Left lung (tissue), 4 donors: ENCODE measurements at regions not wholly inside any gene's neighbourhood (a gene's known extent, or its start where the extent isn't known, plus 50 kb on each side); places are given as distances from the start of the nearest gene placed in this dataset.

Source experiments
- ATAC-seq: fragments of 200-7000 bp; cut with Tn5 transposase; one replicate; pipeline ENCODE4 v1.9.1; 2020; ENCODE audit warnings: moderate library complexity
- DNase-seq, 4 donors: peaks; one replicate each; pipeline ENCODE4 v3.0.0-alpha.2; 2013 to 2020
- H3K27ac ChIP-seq, 2 donors: fragments of 200-600 bp; sonication (generic) in 1 of 2; one replicate each; pipeline versions ENCODE4 v1.5.0 to v1.8.0; 2020 to 2021
- H3K27me3 ChIP-seq, 2 donors: fragments of 200-600 bp; sonication (generic) in 1 of 2; one replicate each; pipeline versions ENCODE4 v1.5.0 to v1.8.0; 2020 to 2021
- H3K36me3 ChIP-seq, 2 donors: fragments of 200-600 bp; sonication (generic) in 1 of 2; one replicate each; pipeline versions ENCODE4 v1.5.0 to v1.8.0; 2020 to 2021
- H3K4me1 ChIP-seq, 2 donors: fragments of 200-600 bp; one replicate each; pipeline ENCODE4 v1.8.0; 2021
- H3K4me3 ChIP-seq, 2 donors: fragments of 200-600 bp; sonication (generic) in 1 of 2; one replicate each; pipeline versions ENCODE4 v1.5.0 to v1.8.0; 2020 to 2021; ENCODE audit warnings: mild to moderate bottlenecking in 1 of 2
- H3K9me3 ChIP-seq, 2 donors: fragments of 200-600 bp; sonication (generic) in 1 of 2; one replicate each; pipeline versions ENCODE4 v1.5.0 to v1.8.0; 2020 to 2021
- intact Hi-C, 2 donors: fragments of 100-400 bp; cut with DNase I; formaldehyde crosslinking; loops; one replicate each; pipeline versions ENCODE4 v1.11.2 to v1.14.2; 2022
- TF ChIP-seq, protein P1 (sequence below), 2 donors: fragments of 200-600 bp; sonication (generic) in 1 of 2; IDR thresholded peaks; one replicate each; pipeline versions ENCODE4 v1.5.0 to v1.8.0; 2021; ENCODE audit warnings: antibody characterized with exemption in 2 of 2
- donor health status: DM: no; HTN: yes; CAD: no.
- donor health status: DM: no; HTN: no; CAD: no.

DNA sequence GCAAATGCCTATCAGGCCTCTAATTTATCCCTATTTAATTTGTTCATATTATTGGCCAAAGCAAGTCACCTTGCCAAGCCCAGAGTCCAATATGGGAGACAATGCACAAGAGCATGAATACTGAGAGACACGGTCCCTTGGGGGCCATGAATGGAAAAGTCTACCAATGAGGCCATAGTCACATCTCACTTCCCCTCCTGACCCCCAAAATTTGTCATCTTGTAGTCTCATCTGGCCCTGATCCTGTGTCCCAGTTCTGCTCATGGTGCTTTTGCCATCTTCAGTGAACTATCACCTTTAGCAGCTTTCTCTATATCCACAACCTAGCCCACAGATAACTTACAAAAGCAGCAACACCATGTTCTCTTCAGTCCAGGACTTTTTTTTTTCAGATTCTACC lies 302.7 kb upstream of the MGAT5 start:
- TF ChIP-seq, protein P1, sequence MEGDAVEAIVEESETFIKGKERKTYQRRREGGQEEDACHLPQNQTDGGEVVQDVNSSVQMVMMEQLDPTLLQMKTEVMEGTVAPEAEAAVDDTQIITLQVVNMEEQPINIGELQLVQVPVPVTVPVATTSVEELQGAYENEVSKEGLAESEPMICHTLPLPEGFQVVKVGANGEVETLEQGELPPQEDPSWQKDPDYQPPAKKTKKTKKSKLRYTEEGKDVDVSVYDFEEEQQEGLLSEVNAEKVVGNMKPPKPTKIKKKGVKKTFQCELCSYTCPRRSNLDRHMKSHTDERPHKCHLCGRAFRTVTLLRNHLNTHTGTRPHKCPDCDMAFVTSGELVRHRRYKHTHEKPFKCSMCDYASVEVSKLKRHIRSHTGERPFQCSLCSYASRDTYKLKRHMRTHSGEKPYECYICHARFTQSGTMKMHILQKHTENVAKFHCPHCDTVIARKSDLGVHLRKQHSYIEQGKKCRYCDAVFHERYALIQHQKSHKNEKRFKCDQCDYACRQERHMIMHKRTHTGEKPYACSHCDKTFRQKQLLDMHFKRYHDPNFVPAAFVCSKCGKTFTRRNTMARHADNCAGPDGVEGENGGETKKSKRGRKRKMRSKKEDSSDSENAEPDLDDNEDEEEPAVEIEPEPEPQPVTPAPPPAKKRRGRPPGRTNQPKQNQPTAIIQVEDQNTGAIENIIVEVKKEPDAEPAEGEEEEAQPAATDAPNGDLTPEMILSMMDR (IDR thresholded peaks at IDR 0.05): no peak
- intact Hi-C loops: no loop called here
- Histone ChIP-seq H3K27me3 (no peaks in the 10 kb centered on the region), H3K9me3 (no peaks in the 10 kb centered on the region), H3K4me3 (no peak overlapping the region), H3K4me1 (no peaks in the 10 kb centered on the region), H3K36me3 (no peaks in the 10 kb centered on the region), H3K27ac (no peak overlapping the region)
- DNase-seq: no peak
- ATAC-seq: no peak

GRCh38 chr2:133952420-133952819 lies 301.5 kb upstream of the MGAT5 start:
- no peak for ATAC-seq
- H3K27me3 ChIP-seq: no peaks in the 10 kb centered on the region

DNA sequence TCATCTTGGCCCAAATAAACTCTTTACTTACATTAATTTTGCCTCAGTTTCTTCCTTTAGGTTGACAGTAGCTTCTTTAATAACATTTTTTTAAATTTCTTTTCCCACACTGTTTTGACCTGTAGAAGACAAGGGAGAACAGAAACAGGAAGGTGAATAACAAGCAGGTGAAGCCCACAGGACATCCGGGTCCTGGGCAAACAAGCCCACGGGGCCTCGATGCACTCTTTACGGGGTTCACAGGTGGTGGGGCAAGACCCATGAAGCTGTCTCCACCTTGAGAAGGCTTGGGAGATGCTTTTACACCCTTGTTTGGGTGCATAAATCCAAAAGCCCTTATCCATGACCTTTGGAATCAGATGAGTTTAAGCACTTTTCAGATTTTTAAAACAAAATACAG lies 301.0 kb upstream of the MGAT5 start:
- ATAC-seq: no peak
- no peaks in the 10 kb centered on the region for H3K9me3 ChIP-seq
- TF ChIP-seq, protein P1 (IDR thresholded peaks at IDR 0.05): no peak
- no peaks in the 10 kb centered on the region for H3K27me3 ChIP-seq
- DNase-seq: no peak
- no peaks in the 10 kb centered on the region for H3K36me3 ChIP-seq
- H3K4me1 ChIP-seq: no peaks in the 10 kb centered on the region
- H3K4me3 ChIP-seq: no peak overlapping the region
- intact Hi-C loops: no loop called here
- H3K27ac ChIP-seq: no peak overlapping the region

More at GRCh38 chr2:133952420-133952819, 301.5 kb upstream of the MGAT5 start:
- DNase-seq: no peak
- H3K4me1 ChIP-seq: no peaks in the 10 kb centered on the region
- no peak overlapping the region for H3K27ac ChIP-seq
- intact Hi-C loops: no loop called here
- H3K36me3 ChIP-seq: no peaks in the 10 kb centered on the region
- no peaks in the 10 kb centered on the region for H3K9me3 ChIP-seq
- H3K4me3 ChIP-seq: no peak overlapping the region
- TF ChIP-seq, protein P1 (IDR thresholded peaks at IDR 0.05): no peak

- ATAC-seq (no peak), DNase-seq (no peak)
- Histone ChIP-seq H3K4me1 (no peaks in the 10 kb centered on the region), H3K27ac (no peak overlapping the region), H3K4me3 (no peak overlapping the region), H3K36me3 (no peaks in the 10 kb centered on the region), H3K27me3 (no peaks in the 10 kb centered on the region), H3K9me3 (no peaks in the 10 kb centered on the region)
- TF ChIP-seq, protein P1 (IDR thresholded peaks at IDR 0.05): no peak
- intact Hi-C loops: no loop called here
Measured at GRCh38 chr2:133953524-133953923, 300.3 kb upstream of the MGAT5 start.

DNA sequence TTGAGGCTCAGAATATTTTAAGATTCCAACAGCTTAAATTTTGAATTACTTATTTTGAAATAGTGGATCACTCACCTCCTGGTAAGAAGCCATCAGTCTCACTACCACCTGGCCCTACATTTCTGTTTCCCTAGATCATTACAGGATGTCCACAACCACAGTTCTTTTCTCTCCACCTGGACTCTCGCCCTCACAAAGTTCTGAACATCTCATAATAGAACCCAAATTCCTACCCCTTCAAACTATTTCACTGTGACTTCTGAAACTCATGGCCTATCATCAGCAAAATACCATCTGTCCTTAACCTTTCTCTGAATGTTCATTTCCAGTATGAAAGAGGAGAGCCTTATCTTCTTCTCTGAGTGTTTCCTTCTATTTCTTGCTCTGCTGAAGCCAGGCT lies 299.2 kb upstream of the MGAT5 start:
- Histone ChIP-seq H3K27me3 (no peaks in the 10 kb centered on the region), H3K4me1 (no peaks in the 10 kb centered on the region), H3K4me3 (no peak overlapping the region), H3K27ac (no peak overlapping the region), H3K9me3 (no peaks in the 10 kb centered on the region), H3K36me3 (no peaks in the 10 kb centered on the region)
- ATAC-seq (no peak), DNase-seq (no peak)
- intact Hi-C loops: no loop called here
- TF ChIP-seq, protein P1 (IDR thresholded peaks at IDR 0.05): no peak
